Type B pancreatic cell (in vitro differentiated cells): ENCODE measurements at regions not wholly inside any gene's neighbourhood (a gene's known extent, or its start where the extent isn't known, plus 50 kb on each side); places are given as distances from the start of the nearest gene placed in this dataset.

Experiments used
- DNase-seq: peaks from one replicate; pipeline ENCODE4 v3.0.0; 2021; ENCODE audit warnings: mixed read lengths; ENCODE audit not compliant: unreplicated experiment; ENCODE audit errors: extremely low spot score
- H3K27ac Mint-ChIP-seq: 2 replicates; pipeline ENCODE4 v1.8.0; 2021; ENCODE audit warnings: mild to moderate bottlenecking, mixed read lengths
- H3K27me3 Mint-ChIP-seq: 2 replicates; pipeline ENCODE4 v1.8.0; 2021; ENCODE audit warnings: mixed read lengths
- H3K36me3 Mint-ChIP-seq: 2 replicates; pipeline ENCODE4 v1.8.0; 2021; ENCODE audit warnings: mixed read lengths
- H3K4me1 Mint-ChIP-seq: one replicate; pipeline ENCODE4 v1.8.0; 2021; ENCODE audit warnings: mixed read lengths; ENCODE audit not compliant: unreplicated experiment
- H3K4me3 Mint-ChIP-seq: 2 replicates; pipeline ENCODE4 v1.8.0; 2021; ENCODE audit warnings: mild to moderate bottlenecking, mixed read lengths
- H3K9me3 Mint-ChIP-seq: 2 replicates; pipeline ENCODE4 v1.8.0; 2021; ENCODE audit warnings: mixed read lengths
- TF ChIP-seq, protein P1 (sequence below): fragments of 200-600 bp; sonication (generic); conservative IDR thresholded peaks from 2 replicates; pipeline ENCODE4 v1.5.0; 2021; ENCODE audit warnings: antibody characterized with exemption, mild to moderate bottlenecking

DNA sequence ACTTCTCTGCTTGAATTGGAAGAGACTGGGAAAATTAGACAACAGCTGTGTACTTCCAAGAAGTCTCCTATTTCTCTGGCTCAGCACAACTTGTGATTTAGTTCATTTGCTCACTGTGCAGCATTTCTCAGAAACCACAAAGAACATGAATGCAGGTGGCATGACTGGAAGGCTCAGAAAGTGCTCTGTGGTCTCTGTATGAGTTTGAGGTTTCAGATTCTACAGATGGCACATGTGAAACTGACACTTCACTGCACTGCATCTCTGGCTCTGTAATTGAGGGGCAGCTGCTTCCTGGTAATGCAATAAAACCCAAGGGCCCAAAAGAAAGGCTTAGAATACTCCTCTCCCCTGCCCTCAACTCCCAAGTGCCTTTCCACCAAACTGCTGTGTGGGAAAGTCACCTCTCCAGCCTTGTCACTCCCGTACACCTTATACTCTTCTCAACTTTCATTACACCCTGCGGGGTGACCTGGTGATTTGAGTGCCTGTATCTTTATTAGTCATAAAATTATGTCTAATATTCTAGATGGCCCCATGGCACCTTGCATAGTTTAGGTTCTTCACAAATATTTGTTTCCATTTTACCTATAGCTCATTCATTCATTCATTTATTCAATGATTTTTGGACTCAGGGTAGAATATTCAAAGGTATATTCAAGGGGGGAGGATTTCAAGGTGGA is 82.5 kb downstream of the ESM1 start:
- TF ChIP-seq, protein P1, sequence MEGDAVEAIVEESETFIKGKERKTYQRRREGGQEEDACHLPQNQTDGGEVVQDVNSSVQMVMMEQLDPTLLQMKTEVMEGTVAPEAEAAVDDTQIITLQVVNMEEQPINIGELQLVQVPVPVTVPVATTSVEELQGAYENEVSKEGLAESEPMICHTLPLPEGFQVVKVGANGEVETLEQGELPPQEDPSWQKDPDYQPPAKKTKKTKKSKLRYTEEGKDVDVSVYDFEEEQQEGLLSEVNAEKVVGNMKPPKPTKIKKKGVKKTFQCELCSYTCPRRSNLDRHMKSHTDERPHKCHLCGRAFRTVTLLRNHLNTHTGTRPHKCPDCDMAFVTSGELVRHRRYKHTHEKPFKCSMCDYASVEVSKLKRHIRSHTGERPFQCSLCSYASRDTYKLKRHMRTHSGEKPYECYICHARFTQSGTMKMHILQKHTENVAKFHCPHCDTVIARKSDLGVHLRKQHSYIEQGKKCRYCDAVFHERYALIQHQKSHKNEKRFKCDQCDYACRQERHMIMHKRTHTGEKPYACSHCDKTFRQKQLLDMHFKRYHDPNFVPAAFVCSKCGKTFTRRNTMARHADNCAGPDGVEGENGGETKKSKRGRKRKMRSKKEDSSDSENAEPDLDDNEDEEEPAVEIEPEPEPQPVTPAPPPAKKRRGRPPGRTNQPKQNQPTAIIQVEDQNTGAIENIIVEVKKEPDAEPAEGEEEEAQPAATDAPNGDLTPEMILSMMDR, result no peak
- DNase-seq, result no peak
- no peak overlapping the region for H3K27ac Mint-ChIP-seq
- no peak overlapping the region for H3K4me3 Mint-ChIP-seq
- H3K4me1 Mint-ChIP-seq, result peaks cover 5% of the 10 kb centered on the region
- H3K36me3 Mint-ChIP-seq, result no peaks in the 10 kb centered on the region
- H3K27me3 Mint-ChIP-seq, result peaks cover 38% of the 10 kb centered on the region
- H3K9me3 Mint-ChIP-seq, result no peaks in the 10 kb centered on the region

DNA sequence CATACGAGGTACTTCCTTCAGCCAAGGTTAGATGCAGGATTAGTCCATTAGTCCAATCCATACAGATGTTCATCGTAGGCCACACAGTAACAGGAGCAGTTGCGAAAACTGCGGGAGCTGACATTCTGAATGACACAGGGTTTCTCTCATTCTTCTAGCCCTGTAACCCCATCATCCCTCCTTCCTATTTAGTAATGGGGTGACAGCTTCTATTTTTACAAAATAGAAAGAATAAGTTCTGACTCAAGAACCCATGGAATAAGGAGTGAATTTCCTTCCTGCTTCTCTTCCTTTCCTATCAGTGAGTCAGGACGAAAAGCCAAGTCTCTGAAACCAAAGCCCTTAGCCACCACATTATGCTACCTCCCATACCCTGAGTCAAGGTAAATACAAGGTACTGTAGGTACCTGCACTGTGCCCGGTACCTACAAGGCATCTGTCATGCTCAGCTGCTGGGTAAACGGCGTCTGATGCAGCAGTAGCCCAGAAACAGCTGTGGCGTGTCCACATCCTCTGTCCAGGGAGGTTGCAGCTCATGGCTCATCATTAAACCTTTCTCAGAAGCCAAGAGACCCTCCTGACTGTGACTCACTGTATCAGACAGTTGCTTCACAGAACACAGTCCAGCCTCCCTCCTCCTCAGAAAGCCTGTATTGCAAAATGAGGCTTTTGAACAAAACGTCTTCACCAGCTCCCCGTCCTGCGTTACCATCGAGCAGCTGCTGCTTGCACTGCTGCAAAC is 84.2 kb downstream of the ESM1 start:
- Mint-ChIP-seq H3K27me3 (peaks cover 43% of the 10 kb centered on the region), H3K27ac (no peak overlapping the region), H3K36me3 (no peaks in the 10 kb centered on the region), H3K9me3 (no peaks in the 10 kb centered on the region), H3K4me3 (no peak overlapping the region), H3K4me1 (peaks cover 5% of the 10 kb centered on the region)
- TF ChIP-seq, protein P1, result no peak
- DNase-seq, result no peak

DNA sequence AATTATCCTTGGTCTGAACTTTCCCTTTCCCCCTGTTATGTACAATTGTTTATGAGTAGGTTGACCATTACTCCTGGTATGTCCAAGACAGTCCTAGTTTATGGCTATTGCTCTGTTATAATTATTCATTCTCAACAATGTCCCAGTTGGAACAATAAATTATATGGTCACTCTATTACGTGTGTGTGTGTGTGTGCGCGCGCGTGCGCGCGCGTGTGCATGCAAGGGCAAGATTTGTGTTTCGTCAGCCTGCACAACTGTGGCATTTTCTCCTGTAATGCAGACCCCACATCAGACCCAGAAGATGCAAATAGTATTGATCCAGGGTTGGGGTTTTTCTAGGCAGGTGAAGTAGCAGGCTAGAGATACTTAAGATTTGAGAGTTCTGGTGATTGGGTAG is 88.4 kb downstream of the ESM1 start:
- H3K4me3 Mint-ChIP-seq, result no peak overlapping the region
- no peak for DNase-seq
- peaks cover 5% of the 10 kb centered on the region for H3K4me1 Mint-ChIP-seq
- TF ChIP-seq, protein P1, result no peak
- H3K27ac Mint-ChIP-seq, result no peak overlapping the region
- H3K27me3 Mint-ChIP-seq, result peaks cover 35% of the 10 kb centered on the region
- no peaks in the 10 kb centered on the region for H3K9me3 Mint-ChIP-seq
- no peaks in the 10 kb centered on the region for H3K36me3 Mint-ChIP-seq

DNA sequence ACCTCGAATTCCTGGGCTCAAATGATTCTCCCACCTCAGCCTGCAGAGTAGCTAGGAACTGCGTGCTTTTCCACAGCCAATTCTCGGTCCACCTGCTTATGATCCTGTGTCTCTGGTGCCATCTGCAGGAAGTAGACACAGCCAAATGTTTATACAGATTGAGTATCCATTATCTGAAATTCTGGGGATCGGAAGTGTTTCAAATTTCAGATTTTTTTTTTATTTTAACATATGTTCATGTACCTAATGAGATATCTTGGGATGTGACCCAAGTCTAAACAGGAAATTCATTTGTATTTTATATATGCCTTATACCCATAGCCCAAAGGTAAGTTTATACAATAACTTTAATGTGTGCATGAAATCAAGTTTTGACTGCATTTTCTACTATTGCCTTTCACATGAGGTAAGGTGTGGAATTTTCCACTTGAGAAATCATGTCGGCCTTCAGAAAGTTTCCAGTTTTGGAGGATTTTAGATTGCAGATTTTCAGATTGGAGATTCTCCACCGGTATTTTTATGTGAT is 89.5 kb downstream of the ESM1 start:
- no peak for DNase-seq
- Mint-ChIP-seq H3K27ac (no peak overlapping the region), H3K36me3 (no peaks in the 10 kb centered on the region), H3K4me3 (no peak overlapping the region), H3K4me1 (peaks cover 5% of the 10 kb centered on the region), H3K9me3 (no peaks in the 10 kb centered on the region), H3K27me3 (peaks cover 27% of the 10 kb centered on the region)
- TF ChIP-seq, protein P1, result peak; percentile 74

DNA sequence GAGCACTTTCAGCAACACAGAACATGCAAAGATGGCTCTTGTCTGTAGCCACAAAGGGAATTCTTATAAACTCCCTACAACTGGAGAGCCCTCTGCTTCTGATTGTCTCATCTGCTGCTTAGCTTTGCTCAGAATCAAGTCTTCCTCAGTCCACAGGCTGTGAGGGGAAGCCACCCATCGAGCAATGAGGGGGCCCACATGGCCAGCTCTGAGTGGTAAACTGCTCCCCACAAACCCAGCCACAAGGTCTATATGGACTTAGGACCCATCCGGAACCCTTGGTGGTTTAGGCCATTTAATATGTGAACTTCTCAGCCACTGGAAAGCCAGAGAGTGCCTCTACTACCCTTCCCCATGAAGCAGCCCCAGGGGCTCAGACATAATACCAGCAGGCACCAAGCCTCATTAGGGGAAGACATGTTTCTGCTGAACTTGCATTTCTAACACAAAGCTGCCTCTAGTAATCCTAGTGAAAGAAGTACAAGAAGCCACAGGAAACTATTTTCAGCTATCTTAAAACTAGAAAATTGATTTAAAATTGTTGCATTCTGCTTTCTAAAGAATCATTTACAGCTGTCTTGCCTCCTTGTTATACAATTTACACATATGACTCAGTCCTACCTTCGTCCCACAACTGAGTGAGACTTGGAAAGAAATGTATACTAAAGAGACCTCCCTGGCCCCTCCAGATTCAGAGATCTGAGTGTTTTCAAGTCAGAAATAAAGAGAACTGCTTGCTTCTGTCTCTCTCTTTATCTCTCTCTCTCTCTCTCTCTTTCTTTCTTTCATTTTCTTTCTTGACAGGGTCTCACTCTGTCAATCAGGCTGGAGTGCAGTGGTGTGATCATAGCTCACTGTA is 90.2 kb downstream of the ESM1 start:
- H3K36me3 Mint-ChIP-seq, result no peaks in the 10 kb centered on the region
- H3K27me3 Mint-ChIP-seq, result peaks cover 24% of the 10 kb centered on the region
- H3K9me3 Mint-ChIP-seq, result no peaks in the 10 kb centered on the region
- no peak overlapping the region for H3K4me3 Mint-ChIP-seq
- H3K4me1 Mint-ChIP-seq, result peaks cover 5% of the 10 kb centered on the region
- TF ChIP-seq, protein P1, result no peak
- H3K27ac Mint-ChIP-seq, result no peak overlapping the region
- DNase-seq, result no peak
